ENCODE measurements at regions not wholly inside any gene's neighbourhood (a gene's known extent, or its start where the extent isn't known, plus 50 kb on each side); places are given as distances from the start of the nearest gene placed in this dataset.

DNA sequence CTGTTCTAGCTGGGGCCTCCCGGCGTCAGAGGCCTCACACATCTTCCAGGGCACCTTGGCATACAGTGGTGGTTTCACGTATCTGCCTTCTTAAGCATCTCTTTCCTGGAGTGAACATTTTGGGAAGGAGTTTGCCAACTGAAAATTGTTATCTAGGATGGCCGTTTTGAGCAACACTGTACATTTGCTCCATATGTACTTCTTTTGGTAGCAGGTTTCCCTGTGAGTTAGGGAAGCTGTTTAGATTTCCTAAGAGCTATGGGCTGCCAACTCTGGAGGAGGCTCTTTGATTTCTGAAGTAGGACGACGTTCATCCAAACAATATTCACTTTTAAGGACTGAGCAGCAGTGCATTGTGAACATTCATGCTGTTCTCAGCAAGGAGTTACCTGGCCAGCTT lies 665.9 kb downstream of the SQOR start:
- DNase-seq (ENCODE audit: extremely low read depth in 1 of 2, low read depth in 1 of 2): no peak

DNA sequence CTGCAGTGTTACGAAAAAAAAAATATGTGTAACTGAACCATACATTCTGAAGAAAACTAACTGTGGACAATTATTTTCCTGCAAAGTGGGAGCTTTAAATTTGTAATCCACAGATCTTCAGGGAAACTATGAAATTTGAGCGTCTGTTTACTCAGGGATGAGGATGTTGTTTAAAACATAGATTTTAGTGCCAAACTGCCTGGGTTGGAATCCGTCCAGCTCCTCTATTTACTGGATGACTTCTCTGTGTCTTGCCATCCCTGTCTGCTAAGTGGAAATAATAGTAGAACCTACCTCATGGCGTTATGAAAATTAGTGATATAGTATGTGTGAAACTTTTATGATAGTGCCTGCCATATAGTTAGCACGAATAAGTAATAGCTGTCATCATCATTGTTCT lies 666.5 kb downstream of the SQOR start:
- no peak for DNase-seq (ENCODE audit: extremely low read depth in 1 of 2, low read depth in 1 of 2)

GRCh38 chr15:46301826-46302225 lies 667.0 kb downstream of the SQOR start:
- DNase-seq (ENCODE audit: extremely low read depth in 1 of 2, low read depth in 1 of 2): no peak

DNA sequence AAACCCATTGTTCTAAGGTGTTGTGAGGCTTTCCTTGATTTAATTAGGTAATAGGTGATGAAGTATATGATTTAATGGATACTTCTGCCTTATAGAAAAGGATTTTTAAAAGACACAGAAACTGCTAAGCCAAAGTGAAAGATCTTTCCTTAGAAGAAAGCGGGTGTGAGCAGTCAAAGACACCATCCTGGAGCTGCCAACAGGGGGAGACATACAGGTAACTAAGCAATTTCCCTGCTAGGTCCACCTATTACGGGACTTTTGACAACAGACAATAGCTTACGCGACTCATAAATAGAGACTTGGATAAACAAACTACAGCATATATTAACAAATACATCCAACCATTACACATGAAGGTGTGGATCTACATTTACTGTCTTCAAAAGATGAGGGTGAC lies 669.5 kb downstream of the SQOR start:
- DNase-seq (ENCODE audit: extremely low read depth in 1 of 2, low read depth in 1 of 2): no peak

GRCh38 chr15:46307746-46308145 lies 672.9 kb downstream of the SQOR start:
- DNase-seq (ENCODE audit: extremely low read depth in 1 of 2, low read depth in 1 of 2): no peak

DNA sequence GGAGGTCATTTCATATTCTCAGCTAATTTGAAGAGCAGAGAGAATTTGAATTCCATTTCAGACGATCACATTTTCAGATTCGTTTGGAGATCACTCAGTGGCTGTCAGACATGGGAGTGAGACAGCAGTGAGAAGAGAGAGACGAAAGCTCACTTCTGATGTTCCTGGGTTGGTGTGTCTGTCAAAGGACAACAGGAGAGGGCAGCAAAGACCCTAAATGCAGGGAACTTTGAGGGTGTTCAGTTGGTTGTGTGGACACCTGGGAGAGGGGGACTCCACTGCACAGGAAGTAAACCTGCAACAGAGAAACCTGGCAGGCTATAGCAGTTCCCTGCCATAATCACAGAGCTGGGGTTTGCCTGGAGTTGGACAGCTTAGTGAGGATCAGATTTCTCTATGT lies 675.1 kb downstream of the SQOR start:
- DNase-seq (ENCODE audit: extremely low read depth in 1 of 2, low read depth in 1 of 2): no peak

DNA sequence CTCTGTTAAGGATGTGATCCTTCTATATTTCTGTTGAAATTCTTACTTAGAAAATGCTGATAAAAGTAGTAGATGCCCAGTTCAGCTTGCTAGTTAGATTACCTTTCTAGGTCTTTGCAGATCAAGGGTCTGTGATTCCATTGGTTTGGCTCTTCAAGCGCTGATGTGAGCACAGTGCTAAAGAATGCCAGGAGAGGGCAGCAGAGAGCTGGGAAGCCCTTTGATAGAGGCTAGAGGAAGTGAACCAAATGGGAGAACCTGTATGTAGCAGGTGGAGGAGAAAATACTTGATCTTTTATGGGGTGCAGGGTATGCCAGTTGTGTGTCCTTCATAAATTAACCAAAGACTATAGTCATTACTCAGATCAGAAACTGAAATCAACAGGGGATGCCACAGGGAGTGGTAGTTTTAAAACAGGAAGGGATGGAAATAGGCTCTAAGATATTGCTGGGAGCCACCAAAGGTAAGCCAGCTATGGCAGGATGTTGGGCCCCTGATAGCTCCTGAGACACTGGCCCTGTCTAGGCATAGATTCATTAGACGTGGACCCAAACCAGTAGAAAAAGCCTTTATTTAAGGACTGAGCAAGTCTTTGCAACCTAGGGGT lies 677.4 kb downstream of the SQOR start:
- DNase-seq (ENCODE audit: extremely low read depth in 1 of 2, low read depth in 1 of 2): peak in 1 of 2 donors; percentile 28

DNA sequence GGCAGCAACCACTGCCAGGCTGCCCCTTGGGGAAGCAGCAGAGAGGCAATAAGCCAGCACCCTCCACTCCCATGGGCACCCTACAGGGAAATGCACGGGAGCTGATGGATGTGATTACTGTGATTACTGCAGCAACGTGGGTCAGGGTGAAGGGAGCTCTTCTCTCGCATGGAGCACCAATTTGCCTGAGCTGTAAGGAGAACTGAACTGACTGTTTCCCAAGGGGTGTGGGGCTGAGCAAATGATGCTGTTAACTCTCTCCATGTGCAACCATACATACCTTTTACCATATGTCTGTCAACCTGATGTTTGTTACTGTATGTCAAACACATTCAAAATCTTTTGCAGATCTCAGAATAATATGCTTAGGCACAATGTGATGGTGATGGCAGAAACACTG lies 680.6 kb downstream of the SQOR start:
- DNase-seq (ENCODE audit: extremely low read depth in 1 of 2, low read depth in 1 of 2): no peak

DNA sequence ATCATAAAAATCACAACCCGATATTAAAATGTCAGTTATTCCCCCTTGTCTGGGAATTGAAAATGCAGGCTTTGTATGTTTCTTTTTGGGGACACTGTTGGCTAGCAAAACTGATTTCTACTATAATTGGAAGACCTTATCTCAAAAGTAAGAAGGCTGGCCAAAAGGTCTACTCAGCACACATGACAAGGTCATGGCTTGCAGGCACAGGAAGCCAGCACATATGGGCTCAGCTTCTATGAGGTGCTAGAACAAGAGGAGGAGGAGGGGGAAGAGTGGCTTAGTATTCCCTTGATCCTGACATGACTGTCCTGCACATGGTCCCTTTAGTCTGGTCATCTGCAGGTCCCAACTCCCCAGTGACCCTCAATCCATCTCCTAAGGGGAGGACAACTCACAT lies 681.2 kb downstream of the SQOR start:
- no peak for DNase-seq (ENCODE audit: extremely low read depth in 1 of 2, low read depth in 1 of 2)

GRCh38 chr15:46317029-46317428 lies 682.2 kb downstream of the SQOR start:
- DNase-seq (ENCODE audit: extremely low read depth in 1 of 2, low read depth in 1 of 2): no peak

- no peak for DNase-seq (ENCODE audit: extremely low read depth in 1 of 2, low read depth in 1 of 2)
Measured at GRCh38 chr15:46322753-46323152, 687.9 kb downstream of the SQOR start.

DNA sequence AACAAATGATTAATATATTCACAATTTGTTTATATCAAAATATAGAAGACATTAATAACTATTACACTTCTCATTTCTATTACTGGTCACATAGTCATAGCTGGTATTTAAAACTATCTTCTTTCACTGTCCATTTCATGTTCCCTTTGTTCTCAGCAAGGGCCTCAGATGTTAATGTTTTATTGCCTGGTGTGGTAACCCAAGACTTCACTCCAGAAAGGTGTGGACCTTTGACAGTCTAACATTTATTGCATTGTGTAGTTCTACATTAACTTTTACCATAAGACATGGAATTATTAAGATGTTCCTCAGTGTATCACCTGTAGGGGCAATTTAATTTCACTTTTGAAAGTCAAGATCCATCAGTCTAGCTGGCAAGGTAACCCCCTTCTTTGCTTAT lies 691.3 kb downstream of the SQOR start:
- no peak for DNase-seq (ENCODE audit: extremely low read depth in 1 of 2, low read depth in 1 of 2)

DNA sequence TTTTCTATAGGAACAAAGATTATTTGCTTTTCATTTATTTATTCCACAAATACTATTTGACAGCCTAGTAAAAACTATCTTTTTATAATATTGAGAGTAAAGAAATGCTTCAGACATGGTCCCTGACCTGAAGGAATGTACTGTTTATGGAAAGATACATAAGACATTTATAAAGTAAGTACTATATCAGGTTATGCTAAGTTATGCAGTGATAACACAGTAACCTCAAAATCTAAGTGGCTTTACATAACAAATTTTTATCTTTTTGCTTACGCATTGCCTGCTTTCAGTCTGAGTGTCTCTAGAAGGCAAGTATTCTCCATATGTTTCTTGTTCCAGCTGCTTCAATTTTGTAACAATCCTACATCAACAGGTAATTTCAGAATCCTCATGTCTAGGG lies 694.0 kb downstream of the SQOR start:
- DNase-seq (ENCODE audit: extremely low read depth in 1 of 2, low read depth in 1 of 2): no peak

- no peak for DNase-seq (ENCODE audit: extremely low read depth in 1 of 2, low read depth in 1 of 2)
Measured at GRCh38 chr15:46329876-46330275, 695.0 kb downstream of the SQOR start.

DNA sequence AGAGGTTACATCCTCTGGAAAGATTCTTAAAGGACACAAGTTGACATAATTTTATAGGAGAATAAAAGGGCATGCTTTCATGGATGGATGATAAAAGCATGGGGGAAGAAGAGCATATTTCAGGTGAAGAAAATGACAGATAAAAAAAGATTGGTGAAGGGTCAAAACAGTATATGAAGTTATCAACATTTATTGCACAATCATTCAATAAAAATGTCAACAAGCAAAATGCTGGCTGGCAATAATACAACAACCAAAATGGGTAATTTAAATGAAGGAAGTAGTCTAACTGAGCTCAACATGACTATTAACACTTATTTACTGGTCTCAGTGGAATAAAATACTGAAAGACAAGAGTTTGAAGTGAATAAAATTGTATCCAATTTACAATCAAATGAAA lies 696.7 kb downstream of the SQOR start:
- DNase-seq (ENCODE audit: extremely low read depth in 1 of 2, low read depth in 1 of 2): no peak

- DNase-seq (ENCODE audit: extremely low read depth in 1 of 2, low read depth in 1 of 2): no peak
Measured at GRCh38 chr15:46343196-46343935, 708.5 kb downstream of the SQOR start.

DNA sequence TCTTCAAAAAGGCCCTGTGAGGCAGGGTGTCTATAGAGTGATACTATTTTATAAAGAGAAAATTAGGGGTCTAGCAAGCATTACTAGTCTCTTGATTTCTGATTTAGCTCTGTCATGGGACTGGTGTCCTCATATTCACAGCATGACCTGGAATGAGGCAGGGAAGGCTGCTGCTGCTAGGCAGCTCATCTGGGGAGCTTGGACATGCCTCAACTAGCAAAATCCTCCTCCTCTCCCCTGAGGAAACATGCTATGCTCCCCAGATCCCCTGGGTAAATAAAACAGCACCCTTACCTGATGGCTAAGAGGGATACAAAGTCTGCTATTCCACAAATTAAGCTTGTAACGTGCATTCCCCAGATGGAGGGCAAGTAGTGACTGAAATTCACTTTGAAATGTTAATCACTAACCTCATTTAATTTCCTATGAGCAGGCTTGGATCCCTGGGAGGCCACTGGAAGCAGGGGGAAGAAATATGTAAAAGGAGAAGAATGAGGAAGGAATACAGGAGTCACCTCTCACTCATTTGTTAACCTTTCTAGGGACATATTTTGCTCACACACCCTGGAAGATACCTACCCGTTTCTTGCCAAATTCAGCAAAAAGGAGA lies 709.4 kb downstream of the SQOR start:
- DNase-seq (ENCODE audit: extremely low read depth in 1 of 2, low read depth in 1 of 2): no peak

- no peak for DNase-seq (ENCODE audit: extremely low read depth in 1 of 2, low read depth in 1 of 2)
Measured at GRCh38 chr15:46344915-46345314, 710.1 kb downstream of the SQOR start.

DNA sequence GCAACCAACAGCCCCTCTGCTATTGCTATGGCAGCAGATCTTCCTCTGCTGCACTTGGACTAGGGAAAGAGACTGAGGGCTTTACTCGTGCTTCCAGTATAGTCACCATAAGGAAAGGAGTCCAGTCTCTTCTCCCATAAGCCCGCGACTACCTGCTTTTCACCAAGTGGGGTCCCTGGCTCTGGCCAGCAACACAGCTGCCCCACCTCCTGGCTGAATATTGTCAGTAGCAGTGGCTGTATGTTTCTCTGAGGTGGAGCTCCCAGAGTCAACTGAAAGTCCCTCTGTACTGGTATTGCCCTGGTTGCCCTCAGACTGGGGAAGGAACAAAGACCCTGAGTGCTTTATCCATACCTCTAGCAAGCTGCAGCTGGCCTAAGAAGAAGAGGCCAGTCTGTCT lies 719.6 kb downstream of the SQOR start:
- no peak for DNase-seq (ENCODE audit: extremely low read depth in 1 of 2, low read depth in 1 of 2)

DNA sequence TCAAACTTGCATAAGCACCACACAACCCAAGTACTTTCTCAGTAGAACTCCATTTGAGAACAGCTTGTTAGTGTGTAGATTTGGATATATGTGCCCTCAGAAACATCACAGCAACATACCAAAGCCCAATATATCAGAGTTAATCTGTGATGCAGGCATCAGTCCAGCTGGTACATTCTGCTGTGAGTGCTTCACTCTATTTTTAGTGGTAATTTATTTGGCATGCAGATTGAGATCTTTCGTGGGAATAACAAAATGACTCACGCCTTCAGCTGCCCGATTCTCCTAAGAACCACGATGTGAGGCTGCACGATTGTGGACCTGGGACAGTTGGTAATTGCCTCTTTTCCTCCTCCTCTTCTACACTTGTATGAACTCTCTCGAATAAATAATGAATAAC lies 730.7 kb downstream of the SQOR start:
- DNase-seq (ENCODE audit: extremely low read depth in 1 of 2, low read depth in 1 of 2): no peak

- DNase-seq (ENCODE audit: extremely low read depth in 1 of 2, low read depth in 1 of 2): no peak
Measured at GRCh38 chr15:46366360-46367007, 731.7 kb downstream of the SQOR start.

GRCh38 chr15:46383978-46384377 lies 749.1 kb downstream of the SQOR start:
- DNase-seq (ENCODE audit: extremely low read depth in 1 of 2, low read depth in 1 of 2): no peak
